Dedifferentiated amniotic fluid mesenchymal stem cell (primary cell): ENCODE measurements at regions not wholly inside any gene's neighbourhood (a gene's known extent, or its start where the extent isn't known, plus 50 kb on each side); places are given as distances from the start of the nearest gene placed in this dataset.

Source experiments
- DNase-seq: peaks from one replicate; pipeline ENCODE4 v3.0.0-alpha.2; 2016; ENCODE audit errors: extremely low spot score

- DNase-seq = no peak
These were observed 170.9 kb upstream of the BMP4 start for GRCh38 chr14:54127526-54127925.

DNA sequence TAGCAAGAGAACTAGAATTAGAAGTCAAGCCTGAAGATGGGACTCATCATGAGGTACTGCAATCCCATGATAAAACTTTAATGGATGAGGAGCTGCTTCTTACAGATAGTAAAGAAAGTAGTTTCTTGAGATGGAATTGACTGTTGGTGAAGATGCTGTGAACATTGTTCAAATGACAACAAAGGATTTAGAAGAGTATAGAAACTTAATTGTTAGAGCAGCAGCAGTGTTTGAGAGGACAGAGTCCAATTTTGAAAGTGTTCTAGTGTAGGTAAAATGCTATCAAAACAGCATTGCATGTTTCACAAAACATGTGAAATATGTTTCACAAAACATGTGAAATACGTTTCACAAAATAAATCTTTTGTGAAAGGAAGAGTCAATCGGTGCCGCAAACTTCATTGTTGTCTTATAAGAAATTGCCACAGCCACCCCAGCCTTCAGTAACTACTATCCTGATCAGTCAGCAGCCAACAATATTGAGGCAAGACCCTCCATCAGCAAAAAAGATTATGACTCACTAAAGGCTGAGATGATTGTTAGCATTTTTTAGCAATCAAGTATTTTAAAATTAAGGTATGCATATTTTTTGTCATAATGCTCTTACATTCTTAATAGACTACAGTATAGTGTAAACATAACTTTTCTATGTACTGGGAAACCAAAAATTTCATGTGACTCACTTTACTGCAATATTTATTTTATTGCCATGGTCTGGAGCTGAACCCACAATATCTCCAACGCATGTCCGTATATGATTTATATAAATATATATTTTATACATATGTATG lies 173.4 kb upstream of the BMP4 start:
- DNase-seq = no peak

- no peak for DNase-seq
These were observed 175.9 kb upstream of the BMP4 start for GRCh38 chr14:54132496-54132895.

DNA sequence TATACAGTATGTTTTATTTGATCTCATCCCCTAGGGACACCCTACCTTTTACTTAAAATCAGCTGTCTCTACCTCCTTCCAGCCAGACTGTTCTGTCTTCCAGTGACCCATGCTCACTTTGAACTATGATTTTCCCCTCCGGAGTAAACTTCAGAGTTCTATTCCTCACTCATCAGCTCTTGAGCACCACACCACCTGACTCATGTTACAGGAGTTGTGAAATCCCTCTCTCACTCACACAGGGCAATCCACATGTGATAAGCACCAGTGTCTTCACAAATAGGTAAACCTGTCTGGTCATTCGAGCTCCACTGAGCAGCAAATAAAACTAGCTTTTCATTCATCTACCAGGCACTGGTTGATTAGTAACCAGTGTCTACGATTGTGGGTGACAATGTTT lies 177.3 kb upstream of the BMP4 start:
- DNase-seq = no peak

- no peak for DNase-seq
These were observed 179.2 kb upstream of the BMP4 start for GRCh38 chr14:54135804-54136280.

- DNase-seq = no peak
These were observed 180.4 kb upstream of the BMP4 start for GRCh38 chr14:54136894-54137613.

- DNase-seq = no peak
These were observed 181.0 kb upstream of the BMP4 start for GRCh38 chr14:54137614-54137961.

GRCh38 chr14:54138024-54138353 lies 181.4 kb upstream of the BMP4 start:
- no peak for DNase-seq

- no peak for DNase-seq
These were observed 181.9 kb upstream of the BMP4 start for GRCh38 chr14:54138354-54139038.

GRCh38 chr14:54140551-54140950 lies 183.9 kb upstream of the BMP4 start:
- DNase-seq = no peak

DNA sequence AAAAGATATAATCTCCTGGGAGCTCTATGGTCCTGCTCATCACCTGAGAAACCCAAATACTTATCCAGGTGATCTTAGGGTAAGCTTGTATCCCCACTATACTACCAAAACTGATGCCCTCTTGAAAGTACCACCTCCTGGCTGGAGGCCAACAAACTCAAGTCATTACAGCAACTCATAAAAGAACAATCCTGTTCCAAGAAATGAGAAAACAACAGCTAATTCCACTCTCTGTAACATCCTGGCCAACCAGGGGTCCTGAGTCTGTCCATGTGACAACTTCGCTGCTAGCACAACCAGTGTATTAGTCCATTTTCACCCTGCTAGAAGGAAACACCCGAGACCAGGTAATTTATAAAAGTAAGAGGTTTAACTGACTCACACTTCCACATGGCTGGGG lies 190.0 kb upstream of the BMP4 start:
- DNase-seq = no peak

- no peak for DNase-seq
These were observed 190.7 kb upstream of the BMP4 start for GRCh38 chr14:54147282-54147681.

GRCh38 chr14:54147758-54148157 lies 191.1 kb upstream of the BMP4 start:
- DNase-seq = no peak

DNA sequence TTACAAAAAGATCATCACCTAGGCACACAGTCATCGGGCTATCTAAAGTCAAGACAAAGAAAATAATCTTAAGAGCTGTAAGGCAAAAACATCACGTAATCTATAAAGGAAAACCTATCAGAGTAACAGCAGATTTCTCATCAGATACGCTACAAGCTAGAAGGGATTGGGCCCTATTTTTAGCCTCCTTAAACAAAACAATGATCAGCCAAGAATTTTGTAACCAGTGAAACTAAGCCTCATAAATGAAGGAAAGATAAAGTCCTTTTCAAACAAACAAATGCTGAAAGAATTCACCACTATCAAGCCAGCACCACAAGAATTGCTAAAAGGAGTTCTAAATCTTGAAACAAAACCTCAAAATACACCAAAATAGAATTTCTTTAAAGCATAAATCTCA lies 191.6 kb upstream of the BMP4 start:
- DNase-seq = no peak

DNA sequence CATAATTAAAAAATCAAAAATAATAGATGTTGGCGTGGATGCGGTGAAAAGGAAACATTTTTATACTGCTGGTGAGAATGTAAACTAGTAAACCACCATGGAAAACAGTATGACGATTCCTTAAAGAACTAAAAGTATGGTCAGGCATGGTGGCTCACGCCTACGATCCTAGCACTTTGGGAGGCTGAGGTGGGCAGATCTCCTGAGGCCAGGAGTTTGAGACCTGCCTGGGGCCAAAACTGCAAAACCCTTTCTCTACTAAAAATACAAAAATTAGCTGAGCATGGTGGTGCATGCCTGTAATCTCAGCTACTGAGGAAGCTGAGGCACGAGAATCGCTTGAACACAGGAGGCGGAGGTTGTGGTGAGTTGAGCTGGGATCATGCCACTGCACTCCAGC lies 195.7 kb upstream of the BMP4 start:
- DNase-seq = no peak

GRCh38 chr14:54166049-54166950 lies 209.7 kb upstream of the BMP4 start:
- DNase-seq = no peak

DNA sequence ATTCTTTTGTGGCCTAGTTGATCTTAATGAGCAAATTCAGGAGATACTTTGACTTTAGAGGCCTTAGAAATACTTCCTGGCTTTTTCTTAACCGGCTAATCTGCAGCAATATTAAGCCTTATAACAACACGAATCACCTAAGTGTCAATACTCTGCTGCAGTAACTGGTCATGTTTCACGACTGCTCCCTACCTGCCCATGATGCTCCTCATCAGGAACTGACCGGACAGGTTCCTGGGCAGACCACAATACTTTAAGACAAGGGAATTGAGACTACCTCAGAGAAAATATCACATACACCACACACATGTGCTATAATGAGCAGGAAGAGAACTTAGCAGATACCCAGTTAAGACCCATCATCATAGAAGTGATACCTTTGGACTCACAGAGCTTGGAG lies 211.9 kb upstream of the BMP4 start:
- DNase-seq = no peak

GRCh38 chr14:54169254-54169924 lies 212.8 kb upstream of the BMP4 start:
- DNase-seq = no peak

- DNase-seq = no peak
These were observed 213.7 kb upstream of the BMP4 start for GRCh38 chr14:54170301-54170700.

- no peak for DNase-seq
These were observed 215.5 kb upstream of the BMP4 start for GRCh38 chr14:54172114-54172513.

DNA sequence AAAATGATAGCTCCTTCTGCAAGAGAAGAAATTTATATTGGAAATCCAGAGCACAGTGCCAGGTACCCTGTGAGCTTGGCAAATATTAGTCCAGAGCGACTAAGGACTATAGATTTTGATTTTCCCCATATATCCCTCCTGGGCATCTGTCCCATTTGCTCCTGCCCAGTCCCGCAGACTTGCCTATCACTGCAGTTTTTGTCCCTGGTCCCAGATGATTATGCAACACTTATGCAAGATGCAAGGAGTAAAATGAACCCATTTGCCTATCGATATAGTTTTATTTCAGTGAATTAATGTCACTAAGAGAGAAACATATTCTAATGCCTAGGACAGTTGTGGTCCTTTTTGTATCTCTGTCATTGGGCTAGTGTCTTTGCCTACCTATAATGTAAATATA lies 215.9 kb upstream of the BMP4 start:
- DNase-seq = no peak
